CD4-positive, alpha-beta memory T cell (primary cell): ENCODE measurements at regions not wholly inside any gene's neighbourhood (a gene's known extent, or its start where the extent isn't known, plus 50 kb on each side); places are given as distances from the start of the nearest gene placed in this dataset.
"Not testable (repeated sequence)": the region's sequence is repeated elsewhere in the genome, so short reads cannot be mapped to it uniquely, and the experiment has no call there.

Experiments used
- CTCF ChIA-PET: fragments of 350-600 bp; sonication (Branson Sonifier 250); formaldehyde crosslinking; loops from one replicate; lab custom pipeline; 2021; ENCODE audit warnings: inconsistent platforms; ENCODE audit not compliant: partially characterized antibody; lab: Charles Lee
- POLR2A ChIA-PET: fragments of 350-600 bp; sonication (Branson Sonifier 250); formaldehyde crosslinking; loops from one replicate; lab custom pipeline; 2021; ENCODE audit not compliant: partially characterized antibody; lab: Charles Lee
- DNase-seq, 5 donors: peaks; one replicate each; pipeline versions ENCODE4 v3.0.0 to v3.0.0-alpha.2; 2020 to 2022; ENCODE audit warnings: mixed read lengths in 1 of 5
- H3K27ac ChIP-seq: one replicate; pipeline ENCODE4 v1.7.0; 2013; ENCODE audit warnings: low read depth, low read length
- H3K27me3 ChIP-seq: 2 replicates; pipeline ENCODE4 v1.7.0; 2013; ENCODE audit warnings: mild to moderate bottlenecking, low read length, moderate library complexity; ENCODE audit not compliant: insufficient read depth
- H3K36me3 ChIP-seq: 2 replicates; pipeline ENCODE4 v1.7.0; 2013; ENCODE audit warnings: mild to moderate bottlenecking, low read length, moderate library complexity; ENCODE audit not compliant: insufficient read depth
- H3K4me1 ChIP-seq: 2 replicates; pipeline ENCODE4 v1.7.0; 2013; ENCODE audit warnings: mild to moderate bottlenecking, low read length, moderate library complexity; ENCODE audit not compliant: insufficient read depth
- H3K4me3 ChIP-seq, 2 donors: one replicate each; pipeline ENCODE4 v1.7.0; 2013; ENCODE audit warnings: low read length in 2 of 2, mild to moderate bottlenecking in 1 of 2
- H3K9me3 ChIP-seq, 2 donors: one replicate each; pipeline ENCODE4 v1.7.0; 2013; ENCODE audit warnings: low read length in 2 of 2, control low read depth in 1 of 2; ENCODE audit not compliant: control insufficient read depth in 1 of 2
- H3K27ac Mint-ChIP-seq, 7 donors: one replicate each; pipeline ENCODE4 v1.8.0; 2020 to 2021; ENCODE audit warnings: mixed read lengths in 7 of 7, mild to moderate bottlenecking in 6 of 7, inconsistent platforms in 3 of 7, moderate library complexity in 3 of 7
- H3K27me3 Mint-ChIP-seq, 2 donors: one replicate each; pipeline ENCODE4 v1.8.0; 2020 to 2021; ENCODE audit warnings: mixed read lengths in 2 of 2
- H3K36me3 Mint-ChIP-seq, 2 donors: one replicate each; pipeline ENCODE4 v1.8.0; 2020 to 2021; ENCODE audit warnings: mixed read lengths in 2 of 2, inconsistent platforms in 1 of 2, mild to moderate bottlenecking in 1 of 2
- H3K4me1 Mint-ChIP-seq, 4 donors: one replicate each; pipeline ENCODE4 v1.8.0; 2020 to 2021; ENCODE audit warnings: mixed read lengths in 4 of 4, mild to moderate bottlenecking in 1 of 4
- H3K4me3 Mint-ChIP-seq, 8 donors: one replicate each; pipeline ENCODE4 v1.8.0; 2020 to 2021; ENCODE audit warnings: mixed read lengths in 8 of 8, mild to moderate bottlenecking in 7 of 8, moderate library complexity in 6 of 8, inconsistent platforms in 3 of 8
- H3K9me3 Mint-ChIP-seq, 8 donors: one replicate each; pipeline ENCODE4 v1.8.0; 2020 to 2021; ENCODE audit warnings: mixed read lengths in 8 of 8, mild to moderate bottlenecking in 5 of 8, inconsistent platforms in 3 of 8, moderate library complexity in 1 of 8
- intact Hi-C: fragments of 100-400 bp; cut with micrococcal nuclease; formaldehyde crosslinking; loops from one replicate; pipeline ENCODE4 v1.15.1; 2023

- Histone ChIP-seq H3K36me3 (no peaks in the 10 kb centered on the region), H3K4me3 (no peak overlapping the region), H3K9me3 (no peaks in the 10 kb centered on the region), H3K27me3 (no peaks in the 10 kb centered on the region), H3K27ac (no peak overlapping the region), H3K4me1 (peaks cover 6% of the 10 kb centered on the region)
- Mint-ChIP-seq H3K4me1 (peaks cover 0 to 1% (median 0%) of the 10 kb centered on the region in 4 donors), H3K4me3 (peak overlapping the region in 2 of 8 donors; percentile 24 to 34), H3K9me3 (peaks cover 0 to 4% (median 0%) of the 10 kb centered on the region in 8 donors), H3K27me3 (no peaks in the 10 kb centered on the region), H3K36me3 (no peaks in the 10 kb centered on the region), H3K27ac (peak overlapping the region in 5 of 7 donors; percentile 36 to 90 (median 75))
- intact Hi-C loops, result loop anchor here (1.0 to 10.0 kb wide), 7 partner anchors 331 to 858 kb away; partner anchors contain the start of gene GPR174
- peak in 4 of 5 donors; percentile 31 to 39 (median 33) for DNase-seq
- CTCF ChIA-PET, result interaction anchor here (0.6 to 2.7 kb wide), 12 partner anchors 391 to 900 kb away, joined by 3 to 12 read pairs (median 3); partner anchors contain the start of gene GPR174
- POLR2A ChIA-PET, result interaction anchor here (0.7 to 1.1 kb wide), 3 partner anchors 526 to 857 kb away, joined by 3 read pairs; no protein-coding TSS in a partner anchor
Observed at GRCh38 chrX:78555401-78555980, 103.6 kb downstream of the RTL3 start.

GRCh38 chrX:78552628-78553027 lies 106.5 kb downstream of the RTL3 start:
- POLR2A ChIA-PET, H3K9me3 ChIP-seq, H3K27ac Mint-ChIP-seq, DNase-seq, H3K27me3 Mint-ChIP-seq, H3K4me1 ChIP-seq, H3K36me3 ChIP-seq, H3K4me3 ChIP-seq, H3K27me3 ChIP-seq, H3K4me1 Mint-ChIP-seq, H3K36me3 Mint-ChIP-seq, H3K9me3 Mint-ChIP-seq, H3K27ac ChIP-seq, H3K4me3 Mint-ChIP-seq: not testable (repeated sequence)
- CTCF ChIA-PET, result interaction anchor here (1.1 kb wide), 1 partner anchor 529 kb away, joined by 4 read pairs; no protein-coding TSS in a partner anchor
- intact Hi-C loops, result loop anchor here (10.0 kb wide), 2 partner anchors 402 to 428 kb away; no protein-coding TSS in a partner anchor

GRCh38 chrX:78548012-78548411 lies 111.1 kb downstream of the RTL3 start:
- H3K27me3 Mint-ChIP-seq, result no peaks in the 10 kb centered on the region
- POLR2A ChIA-PET, result no interaction called here

GRCh38 chrX:78545233-78545632 lies 113.9 kb downstream of the RTL3 start:
- H3K27me3 Mint-ChIP-seq, result no peaks in the 10 kb centered on the region
- Histone ChIP-seq H3K27me3 (no peaks in the 10 kb centered on the region), H3K36me3 (no peaks in the 10 kb centered on the region), H3K9me3 (no peaks in the 10 kb centered on the region), H3K4me1 (no peaks in the 10 kb centered on the region), H3K4me3 (no peak overlapping the region), H3K27ac (no peak overlapping the region)
- H3K36me3 Mint-ChIP-seq, result peaks cover 1 to 5% of the 10 kb centered on the region in 2 donors
- no peak overlapping the region for H3K4me3 Mint-ChIP-seq
- ChIA-PET CTCF (no interaction called here), POLR2A (no interaction called here)
- no peaks in the 10 kb centered on the region for H3K4me1 Mint-ChIP-seq
- no peak overlapping the region for H3K27ac Mint-ChIP-seq
- no peak for DNase-seq
- intact Hi-C loops, result no loop called here
- H3K9me3 Mint-ChIP-seq, result peaks cover 0 to 30% (median 20%) of the 10 kb centered on the region in 8 donors

More at GRCh38 chrX:78548012-78548411, 111.1 kb downstream of the RTL3 start:
- Mint-ChIP-seq H3K4me1 (no peaks in the 10 kb centered on the region), H3K4me3 (no peak overlapping the region), H3K27ac (no peak overlapping the region), H3K9me3 (peaks cover 0 to 15% (median 10%) of the 10 kb centered on the region in 8 donors), H3K36me3 (peaks cover 0 to 5% of the 10 kb centered on the region in 2 donors)
- CTCF ChIA-PET, result no interaction called here
- no peaks in the 10 kb centered on the region for H3K4me1 ChIP-seq
- H3K27me3 ChIP-seq, result no peaks in the 10 kb centered on the region
- no peaks in the 10 kb centered on the region for H3K9me3 ChIP-seq
- H3K4me3 ChIP-seq, result no peak overlapping the region
- DNase-seq, result no peak
- no peak overlapping the region for H3K27ac ChIP-seq
- no peaks in the 10 kb centered on the region for H3K36me3 ChIP-seq
- intact Hi-C loops, result no loop called here

GRCh38 chrX:78543281-78543680 lies 115.8 kb downstream of the RTL3 start:
- Mint-ChIP-seq H3K27ac (no peak overlapping the region), H3K36me3 (peaks cover 1 to 5% of the 10 kb centered on the region in 2 donors), H3K4me3 (no peak overlapping the region), H3K9me3 (peaks cover 0 to 36% (median 19%) of the 10 kb centered on the region in 8 donors), H3K27me3 (no peaks in the 10 kb centered on the region), H3K4me1 (no peaks in the 10 kb centered on the region)
- no peak for DNase-seq
- no peaks in the 10 kb centered on the region for H3K36me3 ChIP-seq
- no peaks in the 10 kb centered on the region for H3K27me3 ChIP-seq
- POLR2A ChIA-PET, result no interaction called here
- H3K27ac ChIP-seq, result no peak overlapping the region
- no peaks in the 10 kb centered on the region for H3K9me3 ChIP-seq
- H3K4me1 ChIP-seq, result no peaks in the 10 kb centered on the region
- intact Hi-C loops, result no loop called here
- CTCF ChIA-PET, result no interaction called here
- no peak overlapping the region for H3K4me3 ChIP-seq

- POLR2A ChIA-PET, result no interaction called here
- H3K4me1 Mint-ChIP-seq, result no peaks in the 10 kb centered on the region
- intact Hi-C loops, result no loop called here
Observed at GRCh38 chrX:78540171-78540570, 119.0 kb downstream of the RTL3 start.

GRCh38 chrX:78534221-78534620 lies 124.9 kb downstream of the RTL3 start:
- DNase-seq, result no peak
- peak overlapping the region in 1 of 7 donors; percentile 74 for H3K27ac Mint-ChIP-seq

More at GRCh38 chrX:78540171-78540570, 119.0 kb downstream of the RTL3 start:
- DNase-seq, result no peak
- Mint-ChIP-seq H3K4me3 (no peak overlapping the region), H3K9me3 (peaks cover 0 to 36% (median 19%) of the 10 kb centered on the region in 8 donors), H3K36me3 (peaks cover 1 to 5% of the 10 kb centered on the region in 2 donors), H3K27ac (no peak overlapping the region), H3K27me3 (no peaks in the 10 kb centered on the region)
- no peaks in the 10 kb centered on the region for H3K9me3 ChIP-seq
- no peaks in the 10 kb centered on the region for H3K4me1 ChIP-seq
- H3K36me3 ChIP-seq, result no peaks in the 10 kb centered on the region
- CTCF ChIA-PET, result no interaction called here
- H3K27me3 ChIP-seq, result no peaks in the 10 kb centered on the region
- no peak overlapping the region for H3K27ac ChIP-seq
- H3K4me3 ChIP-seq, result no peak overlapping the region

More at GRCh38 chrX:78534221-78534620, 124.9 kb downstream of the RTL3 start:
- intact Hi-C loops, result no loop called here
- Histone ChIP-seq H3K36me3 (no peaks in the 10 kb centered on the region), H3K27me3 (no peaks in the 10 kb centered on the region), H3K4me1 (no peaks in the 10 kb centered on the region), H3K4me3 (no peak overlapping the region), H3K27ac (no peak overlapping the region), H3K9me3 (no peaks in the 10 kb centered on the region)
- no peak overlapping the region for H3K4me3 Mint-ChIP-seq
- no peaks in the 10 kb centered on the region for H3K36me3 Mint-ChIP-seq
- peaks cover 0 to 10% (median 2%) of the 10 kb centered on the region in 4 donors for H3K4me1 Mint-ChIP-seq
- CTCF ChIA-PET, result no interaction called here
- H3K9me3 Mint-ChIP-seq, result no peaks in the 10 kb centered on the region
- POLR2A ChIA-PET, result no interaction called here
- H3K27me3 Mint-ChIP-seq, result no peaks in the 10 kb centered on the region
